SK-N-SH (cell line): ENCODE measurements at regions not wholly inside any gene's neighbourhood (a gene's known extent, or its start where the extent isn't known, plus 50 kb on each side); places are given as distances from the start of the nearest gene placed in this dataset.

ENCODE experiments used
- CTCF ChIA-PET: fragments of 300-600, 350-600 bp; formaldehyde crosslinking; extraction: SDS; loops from one replicate; lab custom pipeline; 2021; lab: Yijun Ruan, JAX
- POLR2A ChIA-PET: fragments of 350-600 bp; sonication (Branson Sonifier 250); formaldehyde crosslinking; extraction: SDS; loops from one replicate; lab custom pipeline; 2020; ENCODE audit warnings: antibody characterized with exemption, inconsistent platforms; lab: Yijun Ruan, JAX
- DNase-seq: peaks from one replicate; pipeline ENCODE4 v3.0.0; 2012
- H2AFZ ChIP-seq: fragments of 200-600 bp; sonication (generic); 2 replicates; pipeline ENCODE4 v1.8.1; 2016; ENCODE audit warnings: antibody characterized with exemption, mild to moderate bottlenecking, low read depth
- H3F3A ChIP-seq: fragments of 200-600 bp; sonication (generic); replicated peaks from 2 replicates; pipeline ENCODE3; 2016; ENCODE audit warnings: antibody characterized with exemption, mild to moderate bottlenecking; ENCODE audit not compliant: insufficient read depth
- H3K27ac ChIP-seq, 2 experiments: fragments of 200-500 bp in 1 of 2; fragments of 200-600 bp in 1 of 2; sonication (Bioruptor generic) in 1 of 2; sonication (generic), shearing (Covaris generic) in 1 of 2; 2 replicates each; pipeline versions ENCODE4 v1.5.1 to v1.6.1; 2014 to 2016; ENCODE audit warnings: low read depth in 2 of 2, inconsistent platforms in 1 of 2, low read length in 1 of 2, mild to moderate bottlenecking in 1 of 2, mixed read lengths in 1 of 2
- H3K27me3 ChIP-seq: fragments of 200-600 bp; sonication (generic), shearing (Covaris generic); 2 replicates; pipeline ENCODE4 v1.6.1; 2016; ENCODE audit warnings: mixed run types; ENCODE audit not compliant: insufficient read depth
- H3K36me3 ChIP-seq, 2 experiments: fragments of 200-500 bp in 1 of 2; fragments of 200-600 bp in 1 of 2; sonication (Bioruptor generic) in 1 of 2; sonication (generic) in 1 of 2; replicated peaks in 1 of 2; 2 replicates each; pipeline versions ENCODE3 to v1.5.1; 2014 to 2016; ENCODE audit warnings: low read length in 1 of 2, mild to moderate bottlenecking in 1 of 2; ENCODE audit not compliant: insufficient read depth in 2 of 2, control insufficient read depth in 1 of 2
- H3K4me1 ChIP-seq, 2 experiments: fragments of 200-500 bp in 1 of 2; fragments of 200-600 bp in 1 of 2; sonication (Bioruptor generic) in 1 of 2; sonication (generic), shearing (Covaris generic) in 1 of 2; 2 replicates each; pipeline versions ENCODE4 v1.5.1 to v1.6.1; 2014 to 2016; ENCODE audit warnings: low read depth in 1 of 2, low read length in 1 of 2, mixed run types in 1 of 2; ENCODE audit not compliant: insufficient read depth in 2 of 2, control insufficient read depth in 1 of 2
- H3K4me2 ChIP-seq: fragments of 200-600 bp; sonication (generic), shearing (Covaris generic); 2 replicates; pipeline ENCODE4 v1.6.1; 2017; ENCODE audit warnings: mixed run types
- H3K4me3 ChIP-seq, 2 experiments: fragments of 200-500 bp in 1 of 2; fragments of 200-600 bp in 1 of 2; sonication (Bioruptor generic) in 1 of 2; sonication (generic), shearing (Covaris generic) in 1 of 2; 2 replicates each; pipeline versions ENCODE4 v1.5.1 to v1.8.1; 2014 to 2016; ENCODE audit warnings: low read depth in 2 of 2, inconsistent platforms in 1 of 2, low read length in 1 of 2, mild to moderate bottlenecking in 1 of 2, mixed read lengths in 1 of 2, moderate library complexity in 1 of 2
- H3K79me2 ChIP-seq: fragments of 200-600 bp; sonication (generic); 2 replicates; pipeline ENCODE4 v1.8.1; 2017; ENCODE audit warnings: mild to moderate bottlenecking; ENCODE audit not compliant: insufficient read depth
- H3K9ac ChIP-seq: fragments of 200-600 bp; sonication (generic); 2 replicates; pipeline ENCODE4 v1.6.1; 2017; ENCODE audit warnings: mixed run types
- H3K9me2 ChIP-seq: fragments of 200-600 bp; sonication (generic); 2 replicates; pipeline ENCODE4 v1.6.1; 2017; ENCODE audit warnings: mixed run types
- H3K9me3 ChIP-seq: fragments of 200-600 bp; sonication (generic); 2 replicates; pipeline ENCODE4 v1.6.1; 2017; ENCODE audit warnings: mixed run types, mild to moderate bottlenecking, moderate library complexity
- H4K20me1 ChIP-seq: fragments of 200-600 bp; sonication (generic); 2 replicates; pipeline ENCODE4 v1.6.1; 2017; ENCODE audit warnings: mild to moderate bottlenecking, mixed run types; ENCODE audit not compliant: insufficient read depth
- CHD2 ChIP-seq: fragments of 150-350 bp; IDR thresholded peaks from 2 replicates; pipeline ENCODE4 v1.6.1; 2018; ENCODE audit warnings: low read length; ENCODE audit not compliant: partially characterized antibody
- EP300 ChIP-seq, 2 experiments: IDR thresholded peaks; 2 replicates each; pipeline versions ENCODE4 v1.4.0 to v1.6.1; 2012; ENCODE audit warnings: borderline replicate concordance in 1 of 2, low read depth in 1 of 2, low read length in 1 of 2
- EZH2phosphoT487 ChIP-seq: fragments of 200-600 bp; sonication (generic); IDR thresholded peaks from 2 replicates; pipeline ENCODE4 v1.6.1; 2017; ENCODE audit warnings: low read depth, mixed run types, mild to moderate bottlenecking, antibody characterized with exemption, moderate library complexity, borderline replicate concordance
- FOXJ3 ChIP-seq: sonication (generic); formaldehyde crosslinking; IDR thresholded peaks from 2 replicates; pipeline ENCODE4 v1.5.1; 2020; ENCODE audit warnings: mild to moderate bottlenecking, missing genetic modification reagents
- GABPA ChIP-seq: IDR thresholded peaks from 2 replicates; pipeline ENCODE4 v1.4.0; 2012; ENCODE audit warnings: low read depth, mild to moderate bottlenecking
- GATA2 ChIP-seq: sonication (generic); formaldehyde crosslinking; IDR thresholded peaks from 2 replicates; pipeline ENCODE4 v1.5.0; 2020; ENCODE audit warnings: mild to moderate bottlenecking, missing genetic modification reagents
- JUND ChIP-seq: IDR thresholded peaks from 2 replicates; pipeline ENCODE4 v1.4.0; 2012
- MXI1 ChIP-seq: IDR thresholded peaks from 2 replicates; pipeline ENCODE4 v1.6.1; 2012; ENCODE audit warnings: mild to moderate bottlenecking, low read depth, low read length, improper control_type of control experiment
- RAD21 ChIP-seq: IDR thresholded peaks from 2 replicates; pipeline ENCODE4 v1.6.1; 2012; ENCODE audit warnings: mild to moderate bottlenecking, low read length
- RCOR1 ChIP-seq: fragments of 150-350 bp; IDR thresholded peaks from 2 replicates; pipeline ENCODE4 v1.6.1; 2017; ENCODE audit warnings: antibody characterized with exemption, low read length
- SIN3A ChIP-seq: IDR thresholded peaks from 2 replicates; pipeline ENCODE4 v1.6.1; 2012; ENCODE audit warnings: low read depth, mild to moderate bottlenecking, low read length, moderate library complexity, borderline replicate concordance
- SMC3 ChIP-seq: IDR thresholded peaks from 2 replicates; pipeline ENCODE4 v1.6.1; 2012; ENCODE audit warnings: low read depth, low read length, improper control_type of control experiment
- TEAD4 ChIP-seq: IDR thresholded peaks from 2 replicates; pipeline ENCODE4 v1.4.0; 2012; ENCODE audit warnings: mild to moderate bottlenecking, borderline replicate concordance; ENCODE audit not compliant: insufficient read depth
- YY1 ChIP-seq: IDR thresholded peaks from 2 replicates; pipeline ENCODE4 v1.4.0; 2012; ENCODE audit warnings: low read depth, mild to moderate bottlenecking
- WGBS: methylation state at CpG from one replicate; pipeline ENCODE4 v1.1.6; 2017; ENCODE audit warnings: low lambda C conversion rate; 5-methylcytosine and 5-hydroxymethylcytosine counted together
- TF ChIP-seq, protein P1 (sequence below): IDR thresholded peaks from 2 replicates; pipeline ENCODE4 v1.4.0; 2012; ENCODE audit warnings: low read depth, borderline replicate concordance
- TF ChIP-seq, protein P2 (sequence below): fragments of 150-350 bp; IDR thresholded peaks from 2 replicates; pipeline ENCODE4 v1.6.1; 2017; ENCODE audit warnings: antibody characterized with exemption, low read length, low read depth, borderline replicate concordance
- TF ChIP-seq, protein P3 (sequence below): IDR thresholded peaks from 2 replicates; pipeline ENCODE4; 2012
- TF ChIP-seq, protein P4 (sequence below): fragments of 200-600 bp; sonication (generic); IDR thresholded peaks from 2 replicates; pipeline ENCODE4 v1.6.1; 2017; ENCODE audit warnings: antibody characterized with exemption, mild to moderate bottlenecking, moderate library complexity
- TF ChIP-seq, protein P5 (sequence below): IDR thresholded peaks from 2 replicates; pipeline ENCODE4 v1.4.0; 2012; ENCODE audit warnings: low read depth, borderline replicate concordance

DNA sequence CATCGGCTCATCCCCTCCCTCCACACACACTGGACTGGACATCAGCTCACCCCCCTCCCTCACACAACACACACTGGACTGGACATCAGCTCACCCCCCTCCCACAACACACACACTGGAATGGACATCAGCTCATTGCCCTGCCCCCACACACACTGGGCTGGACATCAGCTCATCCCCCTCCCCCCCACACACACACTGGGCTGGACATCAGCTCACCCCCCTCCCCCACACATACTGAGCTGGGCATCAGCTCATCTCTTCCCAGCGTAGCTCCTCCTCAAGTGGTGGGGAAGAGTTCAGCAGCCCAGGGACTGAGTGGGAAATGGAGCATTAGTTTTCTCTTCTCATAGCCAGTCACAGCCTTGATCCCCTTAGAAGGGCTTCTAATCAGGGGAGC lies 58.1 kb upstream of the WDR11 start:
- DNase-seq, result no peak
- Histone ChIP-seq H3F3A (peaks cover 5% of the 10 kb centered on the region), H3K9ac (no peak overlapping the region), H3K9me3 (no peaks in the 10 kb centered on the region), H3K36me3 (no peaks in the 10 kb centered on the region), H3K27ac (no peak overlapping the region), H3K79me2 (no peaks in the 10 kb centered on the region), H3K27me3 (no peaks in the 10 kb centered on the region), H3K4me2 (no peak overlapping the region), H2AFZ (no peak overlapping the region), H3K4me3 (no peak overlapping the region), H3K4me1 (no peaks in the 10 kb centered on the region; a peak in 1 of 4 replicates), H4K20me1 (no peaks in the 10 kb centered on the region), H3K9me2 (no peaks in the 10 kb centered on the region; the same call in 1 of the 2 replicates)
- 57% methylated on average over 1 of the region's 2 CpGs for WGBS
- ChIA-PET POLR2A (no interaction called here), CTCF (no interaction called here)
- TF ChIP-seq YY1, result no peak
- no peak for TF ChIP-seq SIN3A
- TF ChIP-seq, protein P1, sequence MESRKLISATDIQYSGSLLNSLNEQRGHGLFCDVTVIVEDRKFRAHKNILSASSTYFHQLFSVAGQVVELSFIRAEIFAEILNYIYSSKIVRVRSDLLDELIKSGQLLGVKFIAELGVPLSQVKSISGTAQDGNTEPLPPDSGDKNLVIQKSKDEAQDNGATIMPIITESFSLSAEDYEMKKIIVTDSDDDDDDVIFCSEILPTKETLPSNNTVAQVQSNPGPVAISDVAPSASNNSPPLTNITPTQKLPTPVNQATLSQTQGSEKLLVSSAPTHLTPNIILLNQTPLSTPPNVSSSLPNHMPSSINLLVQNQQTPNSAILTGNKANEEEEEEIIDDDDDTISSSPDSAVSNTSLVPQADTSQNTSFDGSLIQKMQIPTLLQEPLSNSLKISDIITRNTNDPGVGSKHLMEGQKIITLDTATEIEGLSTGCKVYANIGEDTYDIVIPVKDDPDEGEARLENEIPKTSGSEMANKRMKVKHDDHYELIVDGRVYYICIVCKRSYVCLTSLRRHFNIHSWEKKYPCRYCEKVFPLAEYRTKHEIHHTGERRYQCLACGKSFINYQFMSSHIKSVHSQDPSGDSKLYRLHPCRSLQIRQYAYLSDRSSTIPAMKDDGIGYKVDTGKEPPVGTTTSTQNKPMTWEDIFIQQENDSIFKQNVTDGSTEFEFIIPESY, result no peak
- TF ChIP-seq SMC3, result no peak
- no peak for TF ChIP-seq GATA2 (CRISPR knock-in tag)
- no peak for TF ChIP-seq RCOR1
- TF ChIP-seq GABPA, result no peak

DNA sequence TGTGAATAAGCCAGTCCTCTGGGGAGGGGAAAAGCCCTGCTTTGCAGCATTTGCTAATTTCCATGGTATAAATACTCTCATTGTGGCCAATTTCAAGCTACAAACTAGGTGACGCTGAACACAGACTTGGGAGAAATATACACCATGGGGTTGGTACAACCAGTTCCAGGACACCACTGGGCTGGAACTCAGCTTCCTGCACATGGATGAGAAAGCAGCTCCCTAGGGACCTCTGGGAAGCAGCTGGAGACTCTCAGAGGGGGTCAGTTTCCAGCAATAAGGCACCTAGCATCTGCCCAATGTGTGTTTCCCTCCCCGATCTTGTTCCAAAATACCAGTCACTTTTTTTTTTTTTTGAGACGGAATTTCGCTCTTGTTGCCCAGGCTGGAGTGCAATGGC lies 56.8 kb upstream of the WDR11 start:
- no peak overlapping the region for H3K4me3 ChIP-seq
- 85% methylated on average over 4 of the region's 4 CpGs for WGBS
- H3K9ac ChIP-seq, result no peak overlapping the region
- H3K4me2 ChIP-seq, result no peak overlapping the region
- POLR2A ChIA-PET, result no interaction called here
- H2AFZ ChIP-seq, result no peak overlapping the region
- TF ChIP-seq MXI1, result no peak
- no peak for TF ChIP-seq JUND
- TF ChIP-seq, protein P2, sequence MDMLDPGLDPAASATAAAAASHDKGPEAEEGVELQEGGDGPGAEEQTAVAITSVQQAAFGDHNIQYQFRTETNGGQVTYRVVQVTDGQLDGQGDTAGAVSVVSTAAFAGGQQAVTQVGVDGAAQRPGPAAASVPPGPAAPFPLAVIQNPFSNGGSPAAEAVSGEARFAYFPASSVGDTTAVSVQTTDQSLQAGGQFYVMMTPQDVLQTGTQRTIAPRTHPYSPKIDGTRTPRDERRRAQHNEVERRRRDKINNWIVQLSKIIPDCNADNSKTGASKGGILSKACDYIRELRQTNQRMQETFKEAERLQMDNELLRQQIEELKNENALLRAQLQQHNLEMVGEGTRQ, result no peak
- TF ChIP-seq, protein P3, sequence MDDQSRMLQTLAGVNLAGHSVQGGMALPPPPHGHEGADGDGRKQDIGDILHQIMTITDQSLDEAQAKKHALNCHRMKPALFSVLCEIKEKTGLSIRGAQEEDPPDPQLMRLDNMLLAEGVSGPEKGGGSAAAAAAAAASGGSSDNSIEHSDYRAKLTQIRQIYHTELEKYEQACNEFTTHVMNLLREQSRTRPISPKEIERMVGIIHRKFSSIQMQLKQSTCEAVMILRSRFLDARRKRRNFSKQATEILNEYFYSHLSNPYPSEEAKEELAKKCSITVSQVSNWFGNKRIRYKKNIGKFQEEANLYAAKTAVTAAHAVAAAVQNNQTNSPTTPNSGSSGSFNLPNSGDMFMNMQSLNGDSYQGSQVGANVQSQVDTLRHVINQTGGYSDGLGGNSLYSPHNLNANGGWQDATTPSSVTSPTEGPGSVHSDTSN, result no peak
- TF ChIP-seq, protein P4, sequence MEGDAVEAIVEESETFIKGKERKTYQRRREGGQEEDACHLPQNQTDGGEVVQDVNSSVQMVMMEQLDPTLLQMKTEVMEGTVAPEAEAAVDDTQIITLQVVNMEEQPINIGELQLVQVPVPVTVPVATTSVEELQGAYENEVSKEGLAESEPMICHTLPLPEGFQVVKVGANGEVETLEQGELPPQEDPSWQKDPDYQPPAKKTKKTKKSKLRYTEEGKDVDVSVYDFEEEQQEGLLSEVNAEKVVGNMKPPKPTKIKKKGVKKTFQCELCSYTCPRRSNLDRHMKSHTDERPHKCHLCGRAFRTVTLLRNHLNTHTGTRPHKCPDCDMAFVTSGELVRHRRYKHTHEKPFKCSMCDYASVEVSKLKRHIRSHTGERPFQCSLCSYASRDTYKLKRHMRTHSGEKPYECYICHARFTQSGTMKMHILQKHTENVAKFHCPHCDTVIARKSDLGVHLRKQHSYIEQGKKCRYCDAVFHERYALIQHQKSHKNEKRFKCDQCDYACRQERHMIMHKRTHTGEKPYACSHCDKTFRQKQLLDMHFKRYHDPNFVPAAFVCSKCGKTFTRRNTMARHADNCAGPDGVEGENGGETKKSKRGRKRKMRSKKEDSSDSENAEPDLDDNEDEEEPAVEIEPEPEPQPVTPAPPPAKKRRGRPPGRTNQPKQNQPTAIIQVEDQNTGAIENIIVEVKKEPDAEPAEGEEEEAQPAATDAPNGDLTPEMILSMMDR, result no peak
- TF ChIP-seq, protein P5, sequence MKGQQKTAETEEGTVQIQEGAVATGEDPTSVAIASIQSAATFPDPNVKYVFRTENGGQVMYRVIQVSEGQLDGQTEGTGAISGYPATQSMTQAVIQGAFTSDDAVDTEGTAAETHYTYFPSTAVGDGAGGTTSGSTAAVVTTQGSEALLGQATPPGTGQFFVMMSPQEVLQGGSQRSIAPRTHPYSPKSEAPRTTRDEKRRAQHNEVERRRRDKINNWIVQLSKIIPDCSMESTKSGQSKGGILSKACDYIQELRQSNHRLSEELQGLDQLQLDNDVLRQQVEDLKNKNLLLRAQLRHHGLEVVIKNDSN, result no peak
- TF ChIP-seq TEAD4, result no peak
- no peak for TF ChIP-seq EZH2phosphoT487
- TF ChIP-seq EP300 (IDR thresholded peaks at IDR 0.05; ENCODE audit: borderline replicate concordance in 1 of 2, low read depth in 1 of 2, low read length in 1 of 2), result no peak
- TF ChIP-seq FOXJ3 (CRISPR knock-in tag), result no peak
- TF ChIP-seq SIN3A, result no peak
- no peak for TF ChIP-seq CHD2
- TF ChIP-seq RAD21, result no peak
- TF ChIP-seq, all 33 proteins: peak for 0
- no peak for DNase-seq
- Histone ChIP-seq H3F3A (peaks cover 5% of the 10 kb centered on the region), H3K9me2 (no peaks in the 10 kb centered on the region; the same call in 1 of the 2 replicates), H4K20me1 (no peaks in the 10 kb centered on the region), H3K9me3 (no peaks in the 10 kb centered on the region), H3K27ac (no peak overlapping the region), H3K36me3 (no peaks in the 10 kb centered on the region), H3K27me3 (no peaks in the 10 kb centered on the region), H3K4me1 (no peaks in the 10 kb centered on the region; a peak in 1 of 4 replicates), H3K79me2 (no peaks in the 10 kb centered on the region)
- CTCF ChIA-PET, result interaction anchor here (1.9 kb wide), 1 partner anchor 10 kb away, joined by 5 read pairs; no protein-coding TSS in a partner anchor
